GM06990 (cell line): ENCODE measurements at regions not wholly inside any gene's neighbourhood (a gene's known extent, or its start where the extent isn't known, plus 50 kb on each side); places are given as distances from the start of the nearest gene placed in this dataset.
"Not testable (repeated sequence)": the region's sequence is repeated elsewhere in the genome, so short reads cannot be mapped to it uniquely, and the experiment has no call there.

ENCODE experiments used
- DNase-seq: peaks from one replicate; pipeline ENCODE4 v3.0.0-alpha.2; 2011; ENCODE audit not compliant: insufficient read length; ENCODE audit errors: extremely low read depth
- H3K27me3 ChIP-seq: replicated peaks from 2 replicates; pipeline ENCODE4 v1.6.0; 2011; ENCODE audit warnings: low read length; ENCODE audit not compliant: control insufficient read depth, insufficient read depth
- H3K36me3 ChIP-seq: 2 replicates; pipeline ENCODE4 v1.5.1; 2011; ENCODE audit warnings: low read length; ENCODE audit not compliant: control insufficient read depth, insufficient read depth
- H3K4me3 ChIP-seq: replicated peaks from 2 replicates; pipeline ENCODE4 v1.5.1; 2011; ENCODE audit warnings: low read depth, mild to moderate bottlenecking, control low read depth, low read length
- TF ChIP-seq, protein P1 (sequence below): IDR thresholded peaks from 2 replicates; pipeline ENCODE4 v1.5.1; 2011; ENCODE audit warnings: low read length, control low read depth, mild to moderate bottlenecking, inconsistent platforms; ENCODE audit not compliant: insufficient read depth, poor library complexity, severe bottlenecking

DNA sequence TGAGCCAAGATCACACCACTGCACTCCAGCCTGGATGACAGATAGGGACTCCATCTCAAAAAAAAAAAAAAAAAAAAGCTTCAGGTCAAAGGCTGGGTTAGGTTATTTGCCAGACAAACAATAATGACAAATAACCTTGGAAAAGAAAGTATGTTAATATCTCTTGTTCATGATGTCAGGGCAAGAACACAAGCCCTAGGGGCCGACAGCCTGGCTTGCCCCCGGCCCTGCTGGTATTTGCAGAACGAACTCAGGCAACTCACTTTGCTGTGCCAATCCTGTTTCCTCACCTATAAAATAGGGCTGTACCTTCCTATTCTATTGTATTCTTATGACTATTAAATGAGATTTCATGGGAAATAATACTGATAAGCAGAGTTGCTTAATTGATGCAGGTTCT is 75.4 kb upstream of the CDC42EP3 start:
- TF ChIP-seq, protein P1, sequence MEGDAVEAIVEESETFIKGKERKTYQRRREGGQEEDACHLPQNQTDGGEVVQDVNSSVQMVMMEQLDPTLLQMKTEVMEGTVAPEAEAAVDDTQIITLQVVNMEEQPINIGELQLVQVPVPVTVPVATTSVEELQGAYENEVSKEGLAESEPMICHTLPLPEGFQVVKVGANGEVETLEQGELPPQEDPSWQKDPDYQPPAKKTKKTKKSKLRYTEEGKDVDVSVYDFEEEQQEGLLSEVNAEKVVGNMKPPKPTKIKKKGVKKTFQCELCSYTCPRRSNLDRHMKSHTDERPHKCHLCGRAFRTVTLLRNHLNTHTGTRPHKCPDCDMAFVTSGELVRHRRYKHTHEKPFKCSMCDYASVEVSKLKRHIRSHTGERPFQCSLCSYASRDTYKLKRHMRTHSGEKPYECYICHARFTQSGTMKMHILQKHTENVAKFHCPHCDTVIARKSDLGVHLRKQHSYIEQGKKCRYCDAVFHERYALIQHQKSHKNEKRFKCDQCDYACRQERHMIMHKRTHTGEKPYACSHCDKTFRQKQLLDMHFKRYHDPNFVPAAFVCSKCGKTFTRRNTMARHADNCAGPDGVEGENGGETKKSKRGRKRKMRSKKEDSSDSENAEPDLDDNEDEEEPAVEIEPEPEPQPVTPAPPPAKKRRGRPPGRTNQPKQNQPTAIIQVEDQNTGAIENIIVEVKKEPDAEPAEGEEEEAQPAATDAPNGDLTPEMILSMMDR: no peak
- Histone ChIP-seq H3K36me3 (no peaks in the 10 kb centered on the region), H3K4me3 (no peak overlapping the region), H3K27me3 (no peaks in the 10 kb centered on the region)
- no peak for DNase-seq

DNA sequence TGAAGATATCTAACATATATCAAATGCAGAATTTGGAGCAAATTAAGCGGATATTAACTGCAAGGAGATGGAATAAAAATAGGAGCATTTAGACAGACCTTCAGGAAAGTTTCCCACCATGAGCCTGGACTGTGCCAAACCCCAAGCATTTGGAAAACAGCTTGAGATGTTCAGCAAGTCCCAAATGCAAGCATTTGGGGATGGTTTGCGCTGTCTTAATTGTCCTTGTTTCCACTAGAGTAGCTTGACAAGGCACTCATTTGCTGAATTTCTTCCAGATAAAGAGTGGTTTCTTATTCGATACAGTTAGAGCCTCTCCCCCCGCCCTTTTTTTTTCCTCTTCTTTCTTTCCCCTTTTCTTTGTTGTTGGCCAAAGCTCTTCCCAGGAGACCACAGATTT is 77.1 kb upstream of the CDC42EP3 start:
- TF ChIP-seq, protein P1: no peak
- DNase-seq: no peak
- Histone ChIP-seq H3K36me3 (no peaks in the 10 kb centered on the region), H3K4me3 (no peak overlapping the region), H3K27me3 (no peaks in the 10 kb centered on the region)

DNA sequence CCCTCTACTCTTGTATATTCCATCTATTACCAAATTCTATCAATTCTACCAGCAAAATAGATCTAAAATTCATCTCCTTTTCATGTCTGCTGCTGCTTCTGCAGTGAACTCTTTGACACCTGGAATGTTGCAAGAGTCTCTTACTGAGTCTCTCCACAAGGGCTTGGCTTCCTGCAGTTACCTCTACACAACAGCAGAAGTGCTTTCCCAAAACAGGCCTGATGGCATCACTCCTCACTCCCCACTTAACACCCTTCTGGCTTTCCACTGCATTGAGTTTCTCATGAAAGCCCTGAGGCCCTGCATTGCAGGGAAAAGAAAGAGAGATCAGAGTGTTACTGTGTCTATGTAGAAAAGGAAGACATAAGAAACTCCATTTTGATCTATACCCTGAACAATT is 78.8 kb upstream of the CDC42EP3 start:
- DNase-seq, H3K4me3 ChIP-seq, H3K27me3 ChIP-seq, H3K36me3 ChIP-seq: not testable (repeated sequence)

DNA sequence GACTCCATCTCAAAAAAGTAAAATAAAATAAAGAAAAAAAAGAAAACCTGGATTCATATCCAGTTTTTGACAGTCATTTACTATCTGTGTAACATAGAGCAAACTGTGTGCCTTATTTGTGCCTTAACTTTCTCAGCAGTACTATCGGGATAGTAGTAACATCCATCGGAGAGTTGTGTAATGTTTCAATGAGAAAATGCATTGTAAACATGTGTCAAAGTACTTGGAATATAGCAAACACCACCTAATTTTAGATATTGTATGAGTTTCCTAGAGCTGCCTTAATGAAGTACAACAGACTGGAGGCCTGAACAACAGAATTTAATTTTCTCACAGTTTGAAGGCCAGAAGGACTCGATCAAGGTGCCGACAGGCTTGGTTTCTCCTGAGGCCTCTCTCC is 81.3 kb upstream of the CDC42EP3 start:
- TF ChIP-seq, protein P1: no peak
- no peaks in the 10 kb centered on the region for H3K36me3 ChIP-seq
- H3K27me3 ChIP-seq: no peaks in the 10 kb centered on the region
- no peak for DNase-seq
- H3K4me3 ChIP-seq: no peak overlapping the region

DNA sequence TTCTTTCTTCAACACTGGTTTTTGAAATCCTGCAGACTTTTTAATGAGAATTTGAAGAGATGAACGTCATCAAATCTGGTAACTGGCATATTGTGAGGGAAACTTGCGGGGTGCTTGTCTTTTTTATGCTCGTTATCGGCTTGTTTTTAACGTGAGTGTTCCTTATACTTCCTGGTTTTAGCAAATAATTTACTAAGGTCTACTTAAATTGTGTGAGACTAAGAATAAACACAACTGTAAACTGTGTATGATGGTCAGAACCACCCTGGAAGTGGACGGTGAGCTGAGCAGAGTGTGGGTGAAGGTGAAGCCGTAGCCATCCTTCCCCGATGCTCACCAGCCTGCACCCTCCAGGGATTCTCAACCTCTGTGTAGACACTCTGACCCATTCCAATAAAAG is 82.3 kb upstream of the CDC42EP3 start:
- no peak for DNase-seq
- Histone ChIP-seq H3K27me3 (no peaks in the 10 kb centered on the region), H3K36me3 (no peaks in the 10 kb centered on the region), H3K4me3 (no peak overlapping the region)
- TF ChIP-seq, protein P1: no peak

DNA sequence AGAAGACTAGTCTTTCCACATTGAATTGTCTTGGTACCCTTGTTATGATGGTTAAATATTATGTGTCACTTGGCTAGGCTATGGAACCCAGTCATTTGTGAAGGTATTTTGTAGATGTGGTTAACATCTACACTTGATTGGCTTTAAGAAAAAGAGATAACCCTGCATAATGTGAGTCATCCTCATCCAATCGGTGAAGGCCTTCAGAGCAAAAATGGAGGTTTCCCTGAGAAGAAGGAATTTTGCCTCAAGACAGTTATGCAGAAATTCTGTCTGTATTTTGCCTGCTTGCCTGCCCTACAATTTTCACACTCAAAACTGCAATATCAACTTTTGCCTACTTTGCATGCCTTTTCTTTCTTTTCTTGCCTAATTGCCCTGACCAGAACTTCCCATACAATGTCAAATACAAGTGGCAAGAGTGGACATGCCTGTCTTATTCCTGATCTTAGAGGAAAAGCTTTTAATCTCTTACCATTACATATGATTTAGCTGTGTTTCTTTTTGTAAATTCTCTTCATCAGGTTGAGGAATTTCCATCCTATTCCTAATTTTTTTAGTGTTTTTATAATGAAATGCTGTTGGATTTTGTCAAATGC is 84.6 kb upstream of the CDC42EP3 start:
- not testable (repeated sequence) for H3K27me3 ChIP-seq, DNase-seq, H3K4me3 ChIP-seq, H3K36me3 ChIP-seq

DNA sequence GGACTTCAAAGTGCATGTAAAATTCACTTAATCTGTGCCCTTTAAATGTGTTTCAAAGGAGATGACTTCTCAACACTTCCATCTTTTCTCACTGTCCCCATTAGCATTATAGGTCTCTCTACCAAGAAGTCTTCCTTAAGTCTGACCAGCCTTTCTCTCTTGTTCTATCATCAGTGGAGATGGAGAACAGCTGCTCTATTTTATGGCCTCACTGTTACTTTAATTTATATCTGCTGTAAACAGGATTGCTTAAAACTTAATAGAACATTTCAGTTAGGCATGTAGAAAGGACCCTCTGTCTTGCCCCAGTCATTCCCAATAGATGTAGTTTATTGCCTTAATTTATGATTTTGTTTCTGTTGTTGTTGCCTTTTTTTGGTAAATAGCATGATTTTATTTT is 86.0 kb upstream of the CDC42EP3 start:
- H3K4me3 ChIP-seq, DNase-seq, H3K36me3 ChIP-seq, H3K27me3 ChIP-seq: not testable (repeated sequence)

DNA sequence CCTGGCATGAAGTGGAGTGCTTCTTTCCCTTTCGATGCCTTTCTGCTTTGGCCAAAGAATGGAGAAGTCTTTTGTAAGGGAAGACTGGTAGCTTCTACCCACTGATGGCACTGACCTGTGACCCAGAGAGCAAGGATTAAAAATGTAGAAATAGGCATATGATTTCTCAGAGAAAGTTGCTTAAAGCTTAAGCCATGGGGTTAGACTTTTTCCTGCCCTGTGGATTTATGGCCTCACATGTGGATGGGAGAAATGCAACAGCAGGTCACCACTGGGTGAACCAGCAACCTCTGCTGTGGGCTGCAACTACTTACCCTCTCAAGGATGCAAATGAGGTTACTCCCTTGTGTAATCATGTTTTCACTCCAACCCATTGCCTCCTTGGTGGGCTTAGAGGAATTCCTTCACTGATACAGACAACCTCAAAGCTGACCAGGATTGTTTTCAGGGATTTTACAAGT is 86.7 kb upstream of the CDC42EP3 start:
- H3K4me3 ChIP-seq, H3K27me3 ChIP-seq, H3K36me3 ChIP-seq, DNase-seq: not testable (repeated sequence)

DNA sequence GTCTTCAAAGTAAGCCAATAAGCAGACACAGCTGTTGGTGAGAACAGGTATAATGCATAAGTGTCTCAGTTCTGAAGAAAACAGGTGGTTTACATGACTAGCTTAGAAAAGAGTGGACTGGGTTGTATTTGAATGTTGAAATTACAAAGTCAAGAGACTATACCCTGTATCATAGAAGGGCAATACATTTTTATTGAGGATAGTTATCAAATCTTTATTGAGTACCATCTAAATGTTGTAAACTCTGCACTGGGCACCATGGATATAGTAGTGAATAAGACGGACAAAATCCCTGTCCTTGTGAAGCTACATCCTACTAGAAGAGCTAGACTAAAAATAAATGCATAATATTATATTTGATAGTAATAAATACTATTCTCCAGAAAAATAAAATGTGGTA is 88.5 kb upstream of the CDC42EP3 start:
- H3K36me3 ChIP-seq, DNase-seq, H3K4me3 ChIP-seq, H3K27me3 ChIP-seq: not testable (repeated sequence)
